ENCODE measurements at regions not wholly inside any gene's neighbourhood (a gene's known extent, or its start where the extent isn't known, plus 50 kb on each side); places are given as distances from the start of the nearest gene placed in this dataset.
"Not testable (repeated sequence)": the region's sequence is repeated elsewhere in the genome, so short reads cannot be mapped to it uniquely, and the experiment has no call there.

- DNase-seq (ENCODE audit: low read depth in 3 of 3, low spot score in 2 of 3), result no peak
Observed at GRCh38 chr1:30008372-30008997, 714.9 kb downstream of the MATN1 start.

- DNase-seq (ENCODE audit: low read depth in 3 of 3, low spot score in 2 of 3), result no peak
Observed at GRCh38 chr1:30005972-30006619, 717.3 kb downstream of the MATN1 start.

GRCh38 chr1:30001732-30002039 lies 721.7 kb downstream of the MATN1 start:
- no peak for DNase-seq (ENCODE audit: low read depth in 3 of 3, low spot score in 2 of 3)

- DNase-seq (ENCODE audit: low read depth in 3 of 3, low spot score in 2 of 3), result no peak
Observed at GRCh38 chr1:30001011-30001731, 722.2 kb downstream of the MATN1 start.

- DNase-seq (ENCODE audit: low read depth in 3 of 3, low spot score in 2 of 3), result no peak
Observed at GRCh38 chr1:30000266-30000665, 723.1 kb downstream of the MATN1 start.

GRCh38 chr1:29999595-29999994 lies 723.8 kb downstream of the MATN1 start:
- DNase-seq (ENCODE audit: low read depth in 3 of 3, low spot score in 2 of 3), result no peak

- DNase-seq (ENCODE audit: low read depth in 3 of 3, low spot score in 2 of 3), result no peak
Observed at GRCh38 chr1:29998686-29999085, 724.7 kb downstream of the MATN1 start.

GRCh38 chr1:29997818-29998217 lies 725.6 kb downstream of the MATN1 start:
- not testable (repeated sequence) for DNase-seq (ENCODE audit: low read depth in 3 of 3, low spot score in 2 of 3)

GRCh38 chr1:29993950-29994349 lies 729.4 kb downstream of the MATN1 start:
- no peak for DNase-seq (ENCODE audit: low read depth in 3 of 3, low spot score in 2 of 3)

- DNase-seq (ENCODE audit: low read depth in 3 of 3, low spot score in 2 of 3), result no peak
Observed at GRCh38 chr1:29991815-29992214, 731.6 kb downstream of the MATN1 start.

GRCh38 chr1:29991025-29991424 lies 732.4 kb downstream of the MATN1 start:
- no peak for DNase-seq (ENCODE audit: low read depth in 3 of 3, low spot score in 2 of 3)

GRCh38 chr1:29990304-29990703 lies 733.1 kb downstream of the MATN1 start:
- DNase-seq (ENCODE audit: low read depth in 3 of 3, low spot score in 2 of 3), result no peak

GRCh38 chr1:29986986-29987385 lies 736.4 kb downstream of the MATN1 start:
- DNase-seq (ENCODE audit: low read depth in 3 of 3, low spot score in 2 of 3), result no peak

GRCh38 chr1:29985606-29985945 lies 737.8 kb downstream of the MATN1 start:
- DNase-seq (ENCODE audit: low read depth in 3 of 3, low spot score in 2 of 3), result no peak

GRCh38 chr1:29984862-29985605 lies 738.4 kb downstream of the MATN1 start:
- peak in 1 of 3 donors; percentile 32 for DNase-seq (ENCODE audit: low read depth in 3 of 3, low spot score in 2 of 3)

GRCh38 chr1:29984166-29984861 lies 739.1 kb downstream of the MATN1 start:
- DNase-seq (ENCODE audit: low read depth in 3 of 3, low spot score in 2 of 3), result no peak

GRCh38 chr1:29983321-29983720 lies 740.1 kb downstream of the MATN1 start:
- DNase-seq (ENCODE audit: low read depth in 3 of 3, low spot score in 2 of 3), result no peak

GRCh38 chr1:29981586-29982239 lies 741.7 kb downstream of the MATN1 start:
- no peak for DNase-seq (ENCODE audit: low read depth in 3 of 3, low spot score in 2 of 3)

- DNase-seq (ENCODE audit: low read depth in 3 of 3, low spot score in 2 of 3), result no peak
Observed at GRCh38 chr1:29977550-29977949, 741.2 kb downstream of the PTPRU start.

- DNase-seq (ENCODE audit: low read depth in 3 of 3, low spot score in 2 of 3), result no peak
Observed at GRCh38 chr1:29975036-29975694, 738.8 kb downstream of the PTPRU start.
